HG02642 (cell line): ENCODE measurements at regions not wholly inside any gene's neighbourhood (a gene's known extent, or its start where the extent isn't known, plus 50 kb on each side); places are given as distances from the start of the nearest gene placed in this dataset.
"Not testable (repeated sequence)": the region's sequence is repeated elsewhere in the genome, so short reads cannot be mapped to it uniquely, and the experiment has no call there.

Experiments
- ATAC-seq: cut with Tn5 transposase; IDR thresholded peaks from one replicate; pipeline ENCODE4 v1.9.1; 2021; ENCODE audit warnings: mild to moderate bottlenecking; ENCODE audit not compliant: unreplicated experiment, poor library complexity

GRCh38 chr17:68135141-68135887, 99.8 kb downstream of the KPNA2 start:
- no peak for ATAC-seq

GRCh38 chr17:68141050-68141449, 105.5 kb downstream of the KPNA2 start:
- no peak for ATAC-seq

GRCh38 chr17:68142595-68142994, 105.2 kb upstream of the AMZ2 start:
- no peak for ATAC-seq

- no peak for ATAC-seq
Observed at GRCh38 chr17:68143425-68143824, 104.4 kb upstream of the AMZ2 start.

- no peak for ATAC-seq
Observed at GRCh38 chr17:68145088-68145487, 102.8 kb upstream of the AMZ2 start.

- no peak for ATAC-seq
Observed at GRCh38 chr17:68148936-68149335, 98.9 kb upstream of the AMZ2 start.

GRCh38 chr17:68152161-68152571, 95.7 kb upstream of the AMZ2 start:
- ATAC-seq, result no peak

- ATAC-seq, result no peak
Observed at GRCh38 chr17:68155692-68156091, 92.2 kb upstream of the AMZ2 start.

GRCh38 chr17:68161644-68162428, 86.0 kb upstream of the AMZ2 start:
- no peak for ATAC-seq

GRCh38 chr17:68168273-68169164, 79.3 kb upstream of the AMZ2 start:
- ATAC-seq, result not testable (repeated sequence)

- ATAC-seq, result not testable (repeated sequence)
Observed at GRCh38 chr17:68169165-68169821, 78.5 kb upstream of the AMZ2 start.

- ATAC-seq, result no peak
Observed at GRCh38 chr17:68169840-68170239, 78.0 kb upstream of the AMZ2 start.

GRCh38 chr17:68170246-68170645, 77.6 kb upstream of the AMZ2 start:
- ATAC-seq, result no peak

- ATAC-seq, result peak; percentile 68
Observed at GRCh38 chr17:68172461-68172954, 75.3 kb upstream of the AMZ2 start.

- no peak for ATAC-seq
Observed at GRCh38 chr17:68175416-68175815, 72.4 kb upstream of the AMZ2 start.

GRCh38 chr17:68175905-68176304, 71.9 kb upstream of the AMZ2 start:
- ATAC-seq, result no peak

- ATAC-seq, result no peak
Observed at GRCh38 chr17:68176718-68177117, 71.1 kb upstream of the AMZ2 start.

- no peak for ATAC-seq
Observed at GRCh38 chr17:68178831-68179230, 69.0 kb upstream of the AMZ2 start.

GRCh38 chr17:68179236-68179925, 68.5 kb upstream of the AMZ2 start:
- no peak for ATAC-seq

- ATAC-seq, result no peak
Observed at GRCh38 chr17:68179926-68180285, 67.9 kb upstream of the AMZ2 start.
